K562 (cell line): ENCODE measurements at regions not wholly inside any gene's neighbourhood (a gene's known extent, or its start where the extent isn't known, plus 50 kb on each side); places are given as distances from the start of the nearest gene placed in this dataset.

Experiments
- CC2D1A ChIP-seq: fragments of 450-650 bp; IDR thresholded peaks from 2 replicates; pipeline ENCODE4 v1.6.1; 2017; ENCODE audit warnings: mild to moderate bottlenecking
- EP300 ChIP-seq: IDR thresholded peaks from 2 replicates; pipeline ENCODE4 v1.6.1; 2012; ENCODE audit warnings: low read length, improper control_type of control experiment
- HDAC1 ChIP-seq, 2 experiments: fragments of 450-650 bp; IDR thresholded peaks; 2 replicates each; pipeline ENCODE4 v1.6.1; 2016 to 2017; ENCODE audit warnings: inconsistent platforms in 1 of 2, mild to moderate bottlenecking in 1 of 2, moderate library complexity in 1 of 2
- NFIC ChIP-seq: fragments of 450-650 bp; IDR thresholded peaks from 2 replicates; pipeline ENCODE4 v1.6.1; 2017; ENCODE audit warnings: mild to moderate bottlenecking, inconsistent platforms
- POLR2A ChIP-seq: fragments of 450-650 bp; conservative IDR thresholded peaks from 2 replicates; pipeline ENCODE4 v1.6.1; 2016
- POLR3G ChIP-seq: IDR thresholded peaks from 2 replicates; pipeline ENCODE4 v1.6.1; 2011; ENCODE audit not compliant: insufficient read length, insufficient replicate concordance; ENCODE audit errors: extremely low read depth
- SMARCE1 ChIP-seq: fragments of 450-650 bp; IDR thresholded peaks from 2 replicates; pipeline ENCODE4 v1.7.1; 2016; ENCODE audit warnings: mild to moderate bottlenecking
- SRF ChIP-seq, 2 experiments: fragments of 250-450, 450-650 bp in 1 of 2; sonication (Bioruptor Pico) in 1 of 2; sonication (generic) in 1 of 2; formaldehyde crosslinking; IDR thresholded peaks; 2 replicates each; pipeline versions ENCODE4 v1.5.0 to v1.5.1; 2020 to 2022; ENCODE audit warnings: mild to moderate bottlenecking in 1 of 2, missing genetic modification reagents in 1 of 2
- STAT5B ChIP-seq: fragments of 250-450 bp; sonication (Bioruptor Pico); IDR thresholded peaks from 2 replicates; pipeline ENCODE4 v1.8.0; 2021; ENCODE audit warnings: mild to moderate bottlenecking, inconsistent platforms
- TAF1 ChIP-seq: IDR thresholded peaks from 2 replicates; pipeline ENCODE4 v1.6.1; 2011; ENCODE audit warnings: mild to moderate bottlenecking, low read length, moderate library complexity; ENCODE audit not compliant: insufficient read depth, control insufficient read depth, severe bottlenecking; ENCODE audit errors: extremely low read depth
- YY1 ChIP-seq, 3 experiments: IDR thresholded peaks; 2 replicates each; pipeline ENCODE4 v1.6.1; 2011; ENCODE audit warnings: low read length in 2 of 3, mild to moderate bottlenecking in 2 of 3, moderate library complexity in 2 of 3, borderline replicate concordance in 1 of 3, control low read depth in 1 of 3, low read depth in 1 of 3; ENCODE audit not compliant: insufficient read depth in 3 of 3, insufficient replicate concordance in 2 of 3, control insufficient read depth in 1 of 3, insufficient read length in 1 of 3; ENCODE audit errors: extremely low read depth in 1 of 3
- TF ChIP-seq, protein P1 (sequence below), 3 experiments: IDR thresholded peaks in 2 of 3; conservative IDR thresholded peaks in 1 of 3; 2 replicates each; pipeline ENCODE4 v1.5.1; 2011 to 2012; ENCODE audit warnings: low read length in 3 of 3, mild to moderate bottlenecking in 3 of 3, control low read depth in 2 of 3, improper control_type of control experiment in 1 of 3, inconsistent platforms in 1 of 3, low read depth in 1 of 3, mixed read lengths in 1 of 3, moderate library complexity in 1 of 3; ENCODE audit not compliant: insufficient read depth in 2 of 3
- TF ChIP-seq, protein P2 (sequence below): sonication (generic); formaldehyde crosslinking; IDR thresholded peaks from 2 replicates; pipeline ENCODE4 v1.8.0; 2023; ENCODE audit warnings: mild to moderate bottlenecking, missing genetic modification reagents
- TF ChIP-seq, protein P3 (sequence below): sonication (generic); formaldehyde crosslinking; IDR thresholded peaks from 2 replicates; pipeline ENCODE4 v1.9.0; 2022; ENCODE audit warnings: mild to moderate bottlenecking, missing genetic modification reagents

DNA sequence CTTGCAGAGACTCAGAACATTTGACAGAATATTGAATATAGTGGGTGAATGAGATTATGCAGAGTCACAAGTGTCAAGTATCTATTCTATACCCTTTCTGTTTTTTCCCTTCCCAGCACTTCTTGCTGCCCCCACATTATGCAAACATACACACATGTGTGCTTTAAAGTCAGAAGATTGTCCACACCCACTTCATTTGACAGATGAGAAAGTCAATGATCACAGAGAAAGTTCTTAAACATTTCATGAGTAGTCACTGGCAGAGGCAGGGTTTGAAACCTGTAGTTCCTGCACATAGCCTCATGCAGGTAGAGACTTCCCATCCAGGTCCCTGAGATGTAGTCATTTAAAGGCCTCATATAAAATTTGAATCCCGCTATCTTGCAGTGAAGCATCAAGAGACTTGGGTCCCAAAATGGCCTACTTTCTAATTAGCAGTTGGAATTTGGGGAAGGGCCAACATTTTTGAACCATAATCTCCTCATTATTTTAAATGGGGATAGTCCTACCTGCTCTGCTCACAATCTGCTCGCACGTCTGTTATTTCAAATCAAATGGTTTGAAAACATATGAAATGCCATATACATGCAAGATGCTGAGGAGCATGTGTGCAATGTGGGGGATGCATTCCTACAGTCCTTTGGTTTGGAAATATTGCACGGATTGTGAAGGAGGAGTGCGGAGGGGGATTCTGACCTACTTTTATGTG lies 217.8 kb downstream of the STK31 start:
- no peak for TF ChIP-seq CC2D1A
- TF ChIP-seq SRF (CRISPR knock-in tag; IDR thresholded peaks at IDR 0.05): no peak
- TF ChIP-seq NFIC: no peak
- no peak for TF ChIP-seq YY1 (IDR thresholded peaks at IDR 0.05; ENCODE audit: borderline replicate concordance in 1 of 3, control insufficient read depth in 1 of 3, extremely low read depth in 1 of 3, insufficient read depth in 3 of 3, insufficient read length in 1 of 3, insufficient replicate concordance in 2 of 3, low read depth in 1 of 3, low read length in 2 of 3)
- no peak for TF ChIP-seq STAT5B
- TF ChIP-seq, protein P1, sequence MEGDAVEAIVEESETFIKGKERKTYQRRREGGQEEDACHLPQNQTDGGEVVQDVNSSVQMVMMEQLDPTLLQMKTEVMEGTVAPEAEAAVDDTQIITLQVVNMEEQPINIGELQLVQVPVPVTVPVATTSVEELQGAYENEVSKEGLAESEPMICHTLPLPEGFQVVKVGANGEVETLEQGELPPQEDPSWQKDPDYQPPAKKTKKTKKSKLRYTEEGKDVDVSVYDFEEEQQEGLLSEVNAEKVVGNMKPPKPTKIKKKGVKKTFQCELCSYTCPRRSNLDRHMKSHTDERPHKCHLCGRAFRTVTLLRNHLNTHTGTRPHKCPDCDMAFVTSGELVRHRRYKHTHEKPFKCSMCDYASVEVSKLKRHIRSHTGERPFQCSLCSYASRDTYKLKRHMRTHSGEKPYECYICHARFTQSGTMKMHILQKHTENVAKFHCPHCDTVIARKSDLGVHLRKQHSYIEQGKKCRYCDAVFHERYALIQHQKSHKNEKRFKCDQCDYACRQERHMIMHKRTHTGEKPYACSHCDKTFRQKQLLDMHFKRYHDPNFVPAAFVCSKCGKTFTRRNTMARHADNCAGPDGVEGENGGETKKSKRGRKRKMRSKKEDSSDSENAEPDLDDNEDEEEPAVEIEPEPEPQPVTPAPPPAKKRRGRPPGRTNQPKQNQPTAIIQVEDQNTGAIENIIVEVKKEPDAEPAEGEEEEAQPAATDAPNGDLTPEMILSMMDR (IDR thresholded peaks at IDR 0.05 in 2 of 3, conservative IDR thresholded peaks at IDR 0.05 in 1 of 3; ENCODE audit: insufficient read depth in 2 of 3, low read depth in 1 of 3, low read length in 3 of 3): no peak
- no peak for TF ChIP-seq EP300
- TF ChIP-seq, protein P2, sequence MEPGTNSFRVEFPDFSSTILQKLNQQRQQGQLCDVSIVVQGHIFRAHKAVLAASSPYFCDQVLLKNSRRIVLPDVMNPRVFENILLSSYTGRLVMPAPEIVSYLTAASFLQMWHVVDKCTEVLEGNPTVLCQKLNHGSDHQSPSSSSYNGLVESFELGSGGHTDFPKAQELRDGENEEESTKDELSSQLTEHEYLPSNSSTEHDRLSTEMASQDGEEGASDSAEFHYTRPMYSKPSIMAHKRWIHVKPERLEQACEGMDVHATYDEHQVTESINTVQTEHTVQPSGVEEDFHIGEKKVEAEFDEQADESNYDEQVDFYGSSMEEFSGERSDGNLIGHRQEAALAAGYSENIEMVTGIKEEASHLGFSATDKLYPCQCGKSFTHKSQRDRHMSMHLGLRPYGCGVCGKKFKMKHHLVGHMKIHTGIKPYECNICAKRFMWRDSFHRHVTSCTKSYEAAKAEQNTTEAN (CRISPR knock-in tag): no peak
- TF ChIP-seq HDAC1 (IDR thresholded peaks at IDR 0.05): no peak
- no peak for TF ChIP-seq POLR3G
- TF ChIP-seq, protein P3, sequence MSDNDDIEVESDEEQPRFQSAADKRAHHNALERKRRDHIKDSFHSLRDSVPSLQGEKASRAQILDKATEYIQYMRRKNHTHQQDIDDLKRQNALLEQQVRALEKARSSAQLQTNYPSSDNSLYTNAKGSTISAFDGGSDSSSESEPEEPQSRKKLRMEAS (CRISPR knock-in tag): no peak
- no peak for TF ChIP-seq POLR2A
- no peak for TF ChIP-seq TAF1
- no peak for TF ChIP-seq SMARCE1
